Lower lobe of right lung (tissue), 2 donors: ENCODE measurements at regions not wholly inside any gene's neighbourhood (a gene's known extent, or its start where the extent isn't known, plus 50 kb on each side); places are given as distances from the start of the nearest gene placed in this dataset.

Experiments used
- ATAC-seq, 2 donors: fragments of 200-7000 bp; cut with Tn5 transposase; one replicate each; pipeline ENCODE4 v1.9.1; 2020 to 2022; ENCODE audit warnings: mild to moderate bottlenecking in 2 of 2, moderate library complexity in 2 of 2
- DNase-seq: peaks from one replicate; pipeline ENCODE4 v3.0.0-alpha.2; 2020
- H3K27ac ChIP-seq: fragments of 200-600 bp; one replicate; pipeline ENCODE4 v1.8.0; 2022
- H3K27me3 ChIP-seq: fragments of 200-600 bp; one replicate; pipeline ENCODE4 v1.8.0; 2022; ENCODE audit warnings: low read depth
- H3K36me3 ChIP-seq: fragments of 200-600 bp; one replicate; pipeline ENCODE4 v1.8.0; 2022; ENCODE audit warnings: mild to moderate bottlenecking
- H3K4me1 ChIP-seq: fragments of 200-600 bp; one replicate; pipeline ENCODE4 v1.8.0; 2022
- H3K4me3 ChIP-seq: fragments of 200-600 bp; one replicate; pipeline ENCODE4 v1.8.0; 2022; ENCODE audit warnings: mild to moderate bottlenecking
- H3K9me3 ChIP-seq: fragments of 200-600 bp; one replicate; pipeline ENCODE4 v1.8.0; 2022
- intact Hi-C: fragments of 100-400 bp; cut with DNase I; formaldehyde crosslinking; loops from one replicate; pipeline ENCODE4 v1.11.0; 2022
- TF ChIP-seq, protein P1 (sequence below): fragments of 200-600 bp; IDR thresholded peaks from one replicate; pipeline ENCODE4 v1.8.0; 2022; ENCODE audit warnings: antibody characterized with exemption, mild to moderate bottlenecking
- donor health status: DM: no; HTN: yes; CAD: no; lungs with severe emphysema.

- Histone ChIP-seq H3K4me1 (no peaks in the 10 kb centered on the region), H3K36me3 (no peaks in the 10 kb centered on the region), H3K4me3 (no peak overlapping the region), H3K27me3 (no peaks in the 10 kb centered on the region), H3K27ac (no peak overlapping the region), H3K9me3 (no peaks in the 10 kb centered on the region)
- intact Hi-C loops: no loop called here
- no peak for DNase-seq
- ATAC-seq: no peak
- TF ChIP-seq, protein P1, sequence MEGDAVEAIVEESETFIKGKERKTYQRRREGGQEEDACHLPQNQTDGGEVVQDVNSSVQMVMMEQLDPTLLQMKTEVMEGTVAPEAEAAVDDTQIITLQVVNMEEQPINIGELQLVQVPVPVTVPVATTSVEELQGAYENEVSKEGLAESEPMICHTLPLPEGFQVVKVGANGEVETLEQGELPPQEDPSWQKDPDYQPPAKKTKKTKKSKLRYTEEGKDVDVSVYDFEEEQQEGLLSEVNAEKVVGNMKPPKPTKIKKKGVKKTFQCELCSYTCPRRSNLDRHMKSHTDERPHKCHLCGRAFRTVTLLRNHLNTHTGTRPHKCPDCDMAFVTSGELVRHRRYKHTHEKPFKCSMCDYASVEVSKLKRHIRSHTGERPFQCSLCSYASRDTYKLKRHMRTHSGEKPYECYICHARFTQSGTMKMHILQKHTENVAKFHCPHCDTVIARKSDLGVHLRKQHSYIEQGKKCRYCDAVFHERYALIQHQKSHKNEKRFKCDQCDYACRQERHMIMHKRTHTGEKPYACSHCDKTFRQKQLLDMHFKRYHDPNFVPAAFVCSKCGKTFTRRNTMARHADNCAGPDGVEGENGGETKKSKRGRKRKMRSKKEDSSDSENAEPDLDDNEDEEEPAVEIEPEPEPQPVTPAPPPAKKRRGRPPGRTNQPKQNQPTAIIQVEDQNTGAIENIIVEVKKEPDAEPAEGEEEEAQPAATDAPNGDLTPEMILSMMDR: no peak
Measured at GRCh38 chr2:4765787-4766530, 926.2 kb upstream of the SOX11 start.

DNA sequence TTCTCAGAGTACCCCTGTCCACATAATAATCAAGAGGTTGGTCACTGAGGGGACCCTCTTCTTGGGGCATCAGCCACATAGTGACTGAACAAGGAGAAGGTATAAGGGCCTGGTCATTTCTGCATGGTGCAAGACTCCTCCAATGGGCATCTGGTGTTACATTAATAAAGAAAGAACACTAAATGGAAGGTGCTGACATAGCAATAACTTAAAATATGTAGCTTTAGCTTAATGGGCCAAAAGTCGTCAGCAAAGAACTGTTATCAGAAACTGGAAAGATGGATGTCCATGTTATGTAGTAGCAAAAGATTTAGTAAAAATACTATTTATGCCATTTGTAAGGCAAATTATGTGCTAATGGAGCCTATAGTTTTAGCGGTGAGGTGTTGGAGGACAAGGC, 916.5 kb upstream of the SOX11 start:
- no peaks in the 10 kb centered on the region for H3K27me3 ChIP-seq
- H3K9me3 ChIP-seq: no peaks in the 10 kb centered on the region
- no peak overlapping the region for H3K4me3 ChIP-seq
- DNase-seq: no peak
- H3K4me1 ChIP-seq: no peaks in the 10 kb centered on the region
- no peaks in the 10 kb centered on the region for H3K36me3 ChIP-seq
- TF ChIP-seq, protein P1: no peak
- no peak overlapping the region for H3K27ac ChIP-seq
- intact Hi-C loops: no loop called here
- no peak for ATAC-seq

- intact Hi-C loops: no loop called here
- ATAC-seq: no peak
- Histone ChIP-seq H3K36me3 (no peaks in the 10 kb centered on the region), H3K27me3 (no peaks in the 10 kb centered on the region), H3K4me3 (no peak overlapping the region), H3K4me1 (no peaks in the 10 kb centered on the region), H3K27ac (no peak overlapping the region), H3K9me3 (peaks cover 8% of the 10 kb centered on the region)
- no peak for DNase-seq
- TF ChIP-seq, protein P1: no peak
Measured at GRCh38 chr2:4780679-4781078, 911.5 kb upstream of the SOX11 start.

DNA sequence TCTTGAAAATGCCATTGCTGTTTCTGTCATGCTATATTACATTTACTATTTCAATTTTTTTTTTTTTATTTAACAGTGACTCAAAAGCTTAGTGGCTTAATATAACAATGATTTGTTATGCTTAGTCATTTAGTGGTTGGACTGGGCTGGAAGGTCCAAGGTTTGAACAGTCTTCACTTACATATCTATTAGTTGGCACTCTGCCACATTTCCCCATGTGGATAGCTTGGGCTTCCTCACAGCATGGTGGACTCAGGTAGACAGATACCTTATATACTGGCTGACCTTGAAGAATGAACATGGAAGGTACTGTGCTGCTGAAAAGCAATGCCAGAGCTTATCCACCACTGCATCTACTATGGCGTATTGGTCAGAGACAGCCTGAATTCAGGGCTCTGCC, 909.5 kb upstream of the SOX11 start:
- Histone ChIP-seq H3K9me3 (peaks cover 8% of the 10 kb centered on the region), H3K27me3 (no peaks in the 10 kb centered on the region), H3K27ac (no peak overlapping the region), H3K4me3 (no peak overlapping the region), H3K36me3 (no peaks in the 10 kb centered on the region), H3K4me1 (no peaks in the 10 kb centered on the region)
- TF ChIP-seq, protein P1: no peak
- DNase-seq: no peak
- intact Hi-C loops: no loop called here
- no peak for ATAC-seq

DNA sequence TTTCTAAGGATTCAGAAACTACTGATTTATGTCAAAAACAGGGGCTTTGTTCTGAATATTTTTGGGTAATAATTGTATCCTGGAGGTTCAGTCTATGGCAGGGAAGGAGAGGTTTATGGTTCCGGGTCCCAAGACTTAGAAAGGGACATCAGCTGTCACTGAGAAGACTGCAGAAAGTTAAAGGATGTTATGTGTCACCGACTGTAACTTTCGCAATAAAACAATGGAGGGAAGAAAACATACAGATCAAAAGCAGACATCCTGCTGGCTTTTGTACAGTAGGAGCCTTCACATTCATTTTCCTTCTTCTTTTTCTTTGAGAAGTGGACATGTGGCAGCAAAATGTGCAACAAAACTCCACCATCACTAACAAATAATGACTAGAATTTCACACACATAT, 900.7 kb upstream of the SOX11 start:
- Histone ChIP-seq H3K4me3 (no peak overlapping the region), H3K27me3 (no peaks in the 10 kb centered on the region), H3K36me3 (no peaks in the 10 kb centered on the region), H3K27ac (no peak overlapping the region), H3K9me3 (no peaks in the 10 kb centered on the region), H3K4me1 (no peaks in the 10 kb centered on the region)
- intact Hi-C loops: no loop called here
- DNase-seq: no peak
- TF ChIP-seq, protein P1: no peak
- ATAC-seq: no peak
